ENCODE measurements at regions not wholly inside any gene's neighbourhood (a gene's known extent, or its start where the extent isn't known, plus 50 kb on each side); places are given as distances from the start of the nearest gene placed in this dataset.
"Not testable (repeated sequence)": the region's sequence is repeated elsewhere in the genome, so short reads cannot be mapped to it uniquely, and the experiment has no call there.

DNA sequence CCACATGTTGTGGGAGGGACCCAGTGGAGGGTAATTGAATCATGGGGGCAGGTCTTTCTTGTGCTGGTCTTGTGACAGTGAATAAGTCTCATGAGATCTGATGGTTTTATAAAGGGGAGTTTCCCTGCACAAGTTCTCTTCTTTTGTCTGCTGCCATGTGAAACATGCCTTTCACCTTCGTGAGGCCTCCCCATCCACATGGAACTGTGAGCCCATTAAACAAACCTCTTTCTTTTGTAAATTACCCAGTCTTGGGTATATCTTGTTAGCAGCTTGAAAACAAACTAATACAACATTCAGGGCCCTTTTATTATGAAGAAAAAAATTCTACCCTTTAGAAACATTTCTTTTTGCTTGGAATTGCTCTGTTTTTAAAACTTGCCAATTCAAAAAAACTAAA lies 285.4 kb downstream of the GJA1 start:
- not testable (repeated sequence) for H3K4me3 Mint-ChIP-seq; H3K27ac Mint-ChIP-seq; DNase-seq; H3K36me3 Mint-ChIP-seq; H3K4me1 Mint-ChIP-seq; H3K27me3 Mint-ChIP-seq (ENCODE audit: low read depth in 3 of 3)
- H3K9me3 Mint-ChIP-seq: peaks cover 5 to 18% (median 6%) of the 10 kb centered on the region in 6 donors

DNA sequence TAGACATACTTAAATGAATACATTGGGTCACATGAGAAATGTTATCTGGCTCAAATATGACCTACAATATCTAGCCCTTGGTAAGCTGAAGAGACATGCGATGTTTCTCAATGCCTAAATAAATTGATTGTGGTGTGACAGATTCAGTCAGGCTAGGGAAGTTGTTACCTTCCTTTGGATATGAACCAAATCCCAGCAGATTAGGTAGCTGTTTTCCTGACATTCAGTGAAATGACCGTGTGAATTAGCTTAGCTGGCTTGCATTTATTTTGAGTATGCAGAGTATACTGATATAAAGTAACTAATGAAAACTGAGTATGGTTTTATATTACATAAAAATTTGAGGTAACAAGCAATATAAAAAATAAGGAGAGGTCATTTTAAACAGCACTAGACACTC lies 288.2 kb downstream of the GJA1 start:
- H3K27me3 Mint-ChIP-seq (ENCODE audit: low read depth in 3 of 3): no peaks in the 10 kb centered on the region
- DNase-seq: no peak
- no peaks in the 10 kb centered on the region for H3K36me3 Mint-ChIP-seq
- no peak overlapping the region for H3K27ac Mint-ChIP-seq
- no peaks in the 10 kb centered on the region for H3K4me1 Mint-ChIP-seq
- peaks cover 0 to 12% (median 2%) of the 10 kb centered on the region in 6 donors for H3K9me3 Mint-ChIP-seq
- no peak overlapping the region for H3K4me3 Mint-ChIP-seq

DNA sequence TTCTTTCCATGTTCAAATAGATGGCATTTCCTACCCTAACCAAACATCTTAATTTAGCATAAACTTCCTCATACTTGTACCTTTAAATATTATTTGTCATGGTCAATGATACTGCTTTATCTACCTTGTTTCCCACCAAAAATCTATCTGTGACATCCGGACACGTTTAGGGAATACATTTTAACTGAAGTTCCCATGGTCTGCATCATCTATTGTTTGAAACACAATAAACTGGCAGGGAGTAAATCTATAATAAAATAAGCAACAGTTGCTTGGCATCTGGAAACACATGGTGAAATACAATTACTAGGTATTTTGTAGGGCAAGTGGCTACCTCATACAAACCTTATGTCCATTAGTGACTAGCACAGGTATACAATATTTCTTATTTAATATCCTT lies 289.1 kb downstream of the GJA1 start:
- H3K36me3 Mint-ChIP-seq: no peaks in the 10 kb centered on the region
- H3K9me3 Mint-ChIP-seq: peaks cover 0 to 18% (median 2%) of the 10 kb centered on the region in 6 donors
- no peaks in the 10 kb centered on the region for H3K4me1 Mint-ChIP-seq
- no peak overlapping the region for H3K27ac Mint-ChIP-seq
- H3K27me3 Mint-ChIP-seq (ENCODE audit: low read depth in 3 of 3): no peaks in the 10 kb centered on the region
- no peak for DNase-seq
- H3K4me3 Mint-ChIP-seq: no peak overlapping the region

DNA sequence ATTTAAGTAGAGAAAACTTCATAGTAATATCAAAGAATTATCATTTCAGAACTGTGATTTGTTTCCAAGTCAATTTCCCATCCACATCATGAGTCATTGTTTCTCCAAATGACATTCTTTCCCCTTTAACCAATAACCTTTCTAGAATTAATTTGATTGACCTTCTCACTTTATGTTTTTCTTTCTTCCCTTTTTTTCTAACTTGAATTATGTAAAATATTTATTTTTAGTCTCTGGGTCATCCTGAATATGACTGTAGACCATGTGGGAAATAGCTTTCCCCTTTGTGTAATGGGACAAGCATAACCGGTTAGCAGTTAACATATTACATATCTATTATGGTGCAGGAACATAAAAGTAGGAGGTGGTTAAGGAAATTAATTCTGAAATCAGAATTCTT lies 291.1 kb downstream of the GJA1 start:
- DNase-seq: no peak
- peaks cover 0 to 5% (median 2%) of the 10 kb centered on the region in 3 donors for H3K27me3 Mint-ChIP-seq (ENCODE audit: low read depth in 3 of 3)
- peaks cover 0 to 22% (median 9%) of the 10 kb centered on the region in 6 donors for H3K9me3 Mint-ChIP-seq
- H3K4me3 Mint-ChIP-seq: no peak overlapping the region
- H3K27ac Mint-ChIP-seq: no peak overlapping the region
- no peaks in the 10 kb centered on the region for H3K36me3 Mint-ChIP-seq
- H3K4me1 Mint-ChIP-seq: no peaks in the 10 kb centered on the region

DNA sequence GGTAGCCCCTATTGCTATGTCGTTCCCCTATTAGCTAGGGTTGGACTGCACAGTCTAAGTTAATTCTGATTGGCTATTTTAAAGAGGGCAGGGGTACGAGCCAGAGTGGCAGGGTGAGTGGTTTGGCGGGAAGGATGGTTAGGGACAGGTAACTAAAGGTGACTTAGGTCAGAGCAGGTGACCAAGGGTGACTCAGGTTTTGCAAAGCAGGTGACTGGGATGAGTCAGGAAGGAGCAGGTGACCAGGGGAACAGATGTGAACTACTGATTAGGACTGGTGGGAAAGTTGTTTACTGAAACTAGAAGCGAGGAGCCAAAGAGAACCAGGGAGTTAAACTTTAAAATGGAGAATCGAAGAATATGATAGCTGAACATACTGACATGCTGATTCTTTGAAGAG lies 295.2 kb downstream of the GJA1 start:
- Mint-ChIP-seq H3K4me3 (no peak overlapping the region), H3K27ac (no peak overlapping the region), H3K4me1 (no peaks in the 10 kb centered on the region), H3K27me3 (ENCODE audit: low read depth in 3 of 3) (peaks cover 0 to 7% (median 2%) of the 10 kb centered on the region in 3 donors), H3K9me3 (peaks cover 0 to 22% (median 8%) of the 10 kb centered on the region in 6 donors), H3K36me3 (no peaks in the 10 kb centered on the region)
- DNase-seq: no peak

DNA sequence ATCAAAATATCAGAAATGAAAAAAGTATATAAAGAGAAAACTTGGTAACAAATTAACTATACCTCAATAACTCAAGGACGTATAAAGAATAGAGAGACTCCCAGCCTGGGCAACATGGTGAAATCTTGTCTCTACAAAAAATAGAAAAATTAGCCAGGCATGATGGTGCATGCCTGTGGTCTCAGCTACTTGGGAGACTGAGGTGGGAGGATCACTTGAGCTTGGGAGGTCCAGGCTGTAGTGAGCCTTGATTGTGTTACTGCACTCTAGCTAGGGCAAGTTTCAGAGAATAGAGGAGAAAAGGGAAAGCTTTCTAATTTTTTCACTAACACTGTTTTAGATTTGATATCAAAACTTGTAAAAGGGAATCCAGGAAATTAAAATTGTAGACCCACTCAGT lies 295.9 kb downstream of the GJA1 start:
- no peaks in the 10 kb centered on the region for H3K36me3 Mint-ChIP-seq
- H3K9me3 Mint-ChIP-seq: peaks cover 0 to 22% (median 8%) of the 10 kb centered on the region in 6 donors
- no peak overlapping the region for H3K27ac Mint-ChIP-seq
- no peak overlapping the region for H3K4me3 Mint-ChIP-seq
- no peaks in the 10 kb centered on the region for H3K4me1 Mint-ChIP-seq
- no peak for DNase-seq
- H3K27me3 Mint-ChIP-seq (ENCODE audit: low read depth in 3 of 3): peaks cover 0 to 7% (median 2%) of the 10 kb centered on the region in 3 donors

DNA sequence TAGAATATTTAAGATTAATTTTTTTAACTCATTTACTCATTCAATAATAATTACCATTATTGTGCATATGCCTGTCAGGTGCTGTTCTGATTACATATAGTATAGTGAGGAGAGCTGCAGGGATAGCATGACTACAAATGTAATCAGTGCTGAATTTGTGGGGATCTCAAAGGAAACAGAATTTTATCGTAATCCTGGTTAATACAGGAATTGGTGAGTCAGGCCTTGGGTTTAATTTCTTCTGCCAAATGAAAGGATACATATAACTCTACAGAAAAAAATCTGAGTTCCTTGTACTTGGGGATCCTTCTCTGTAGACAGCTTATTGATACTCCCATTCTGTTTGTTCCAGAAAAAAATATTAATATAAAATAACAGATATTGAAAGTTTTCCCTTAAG lies 297.2 kb downstream of the GJA1 start:
- H3K36me3 Mint-ChIP-seq: no peaks in the 10 kb centered on the region
- no peak overlapping the region for H3K27ac Mint-ChIP-seq
- no peaks in the 10 kb centered on the region for H3K4me1 Mint-ChIP-seq
- no peak overlapping the region for H3K4me3 Mint-ChIP-seq
- DNase-seq: no peak
- H3K9me3 Mint-ChIP-seq: peaks cover 3 to 19% (median 11%) of the 10 kb centered on the region in 6 donors
- peaks cover 0 to 8% (median 2%) of the 10 kb centered on the region in 3 donors for H3K27me3 Mint-ChIP-seq (ENCODE audit: low read depth in 3 of 3)

DNA sequence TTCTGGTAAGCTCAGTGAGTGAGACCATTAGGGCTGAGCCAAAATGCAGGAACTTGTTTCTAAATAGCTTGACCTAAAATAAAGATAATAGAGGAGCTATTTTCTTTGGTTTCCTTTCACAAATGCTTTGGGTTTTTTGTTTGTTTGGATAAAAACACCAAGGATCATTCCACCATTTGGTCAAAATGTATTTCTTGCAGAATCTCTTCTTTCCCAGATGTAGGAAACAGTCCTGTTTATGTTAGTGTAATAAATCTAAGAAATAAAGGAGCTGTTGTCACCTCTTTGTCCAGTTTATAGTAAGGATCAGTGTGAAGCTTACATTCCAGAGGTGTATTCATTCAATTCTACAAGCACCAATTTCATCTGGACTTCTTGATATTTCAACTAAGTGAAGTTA lies 297.8 kb downstream of the GJA1 start:
- H3K4me1 Mint-ChIP-seq: no peaks in the 10 kb centered on the region
- no peak overlapping the region for H3K4me3 Mint-ChIP-seq
- peaks cover 6 to 24% (median 12%) of the 10 kb centered on the region in 6 donors for H3K9me3 Mint-ChIP-seq
- peaks cover 0 to 8% (median 2%) of the 10 kb centered on the region in 3 donors for H3K27me3 Mint-ChIP-seq (ENCODE audit: low read depth in 3 of 3)
- H3K36me3 Mint-ChIP-seq: no peaks in the 10 kb centered on the region
- H3K27ac Mint-ChIP-seq: no peak overlapping the region
- DNase-seq: no peak

DNA sequence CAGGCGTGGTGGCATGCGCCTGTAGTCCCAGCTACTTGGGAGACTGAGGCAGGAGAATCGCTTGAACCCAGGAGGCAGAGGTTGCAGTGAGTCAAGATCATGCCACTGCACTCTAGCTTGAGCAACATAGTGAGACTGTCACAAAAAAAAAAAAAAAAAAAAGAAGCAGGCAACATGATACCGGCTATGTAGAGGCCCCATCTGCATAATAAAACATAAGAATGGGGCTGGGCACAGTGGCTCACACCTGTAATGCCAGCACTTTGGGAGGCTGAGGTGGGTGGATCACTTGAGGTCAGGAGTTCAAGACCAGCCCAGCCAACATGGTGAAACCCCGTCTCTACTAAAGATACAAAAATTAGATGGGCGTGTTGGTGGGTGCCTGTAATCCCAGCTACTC lies 304.7 kb downstream of the GJA1 start:
- not testable (repeated sequence) for H3K4me1 Mint-ChIP-seq, H3K36me3 Mint-ChIP-seq

DNA sequence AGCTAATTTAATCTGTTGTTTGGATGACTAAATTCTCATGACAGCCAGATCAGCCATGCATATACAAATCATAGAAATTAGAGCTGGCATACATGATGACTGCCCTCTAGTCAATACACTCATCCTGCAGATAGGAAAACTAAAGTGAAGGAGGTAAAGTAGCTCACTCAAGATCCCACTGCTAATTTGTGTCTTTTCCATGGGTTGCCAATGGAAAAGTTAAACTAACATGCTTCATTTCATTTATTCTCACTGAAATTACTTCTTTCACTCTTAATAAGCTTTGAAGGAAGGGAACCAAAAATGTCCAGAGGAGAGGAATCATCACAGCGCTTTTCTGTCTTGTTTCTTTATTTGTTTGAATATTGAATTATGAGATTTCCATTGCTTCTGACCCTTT lies 308.2 kb downstream of the GJA1 start:
- H3K9me3 Mint-ChIP-seq: peaks cover 2 to 27% (median 6%) of the 10 kb centered on the region in 6 donors
- no peaks in the 10 kb centered on the region for H3K36me3 Mint-ChIP-seq
- H3K4me3 Mint-ChIP-seq: no peak overlapping the region
- no peak for DNase-seq
- no peaks in the 10 kb centered on the region for H3K4me1 Mint-ChIP-seq
- no peak overlapping the region for H3K27ac Mint-ChIP-seq
- peaks cover 0 to 1% (median 0%) of the 10 kb centered on the region in 3 donors for H3K27me3 Mint-ChIP-seq (ENCODE audit: low read depth in 3 of 3)

More for the DNA sequence above, 304.7 kb downstream of the GJA1 start:
- not testable (repeated sequence) for H3K27me3 Mint-ChIP-seq (ENCODE audit: low read depth in 3 of 3); H3K4me3 Mint-ChIP-seq; DNase-seq; H3K27ac Mint-ChIP-seq
- H3K9me3 Mint-ChIP-seq: peaks cover 2 to 24% (median 13%) of the 10 kb centered on the region in 6 donors

DNA sequence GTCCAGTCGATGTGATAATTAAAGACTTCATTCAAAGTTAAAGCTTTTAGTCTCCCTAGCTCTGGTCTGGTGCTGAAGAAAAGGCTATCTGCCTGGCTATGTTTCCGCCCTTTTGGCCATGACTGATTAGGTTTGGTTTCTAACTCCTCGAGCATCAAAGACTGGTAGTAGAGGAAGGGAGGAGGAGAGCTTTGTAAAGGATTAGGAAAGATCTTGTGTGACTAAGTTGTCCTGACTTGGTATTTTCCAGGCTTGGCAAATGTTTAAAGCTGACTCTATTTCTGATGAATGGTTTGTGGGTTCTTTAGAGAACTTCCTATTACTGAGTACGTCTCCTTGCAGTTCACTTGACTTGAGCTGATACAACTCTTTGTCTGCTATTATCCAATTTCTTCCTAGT lies 312.9 kb downstream of the GJA1 start:
- Mint-ChIP-seq H3K36me3 (no peaks in the 10 kb centered on the region), H3K4me1 (no peaks in the 10 kb centered on the region), H3K4me3 (no peak overlapping the region), H3K9me3 (peaks cover 0 to 29% (median 7%) of the 10 kb centered on the region in 6 donors), H3K27ac (no peak overlapping the region), H3K27me3 (ENCODE audit: low read depth in 3 of 3) (peaks cover 0 to 1% (median 0%) of the 10 kb centered on the region in 3 donors)
- DNase-seq: no peak

DNA sequence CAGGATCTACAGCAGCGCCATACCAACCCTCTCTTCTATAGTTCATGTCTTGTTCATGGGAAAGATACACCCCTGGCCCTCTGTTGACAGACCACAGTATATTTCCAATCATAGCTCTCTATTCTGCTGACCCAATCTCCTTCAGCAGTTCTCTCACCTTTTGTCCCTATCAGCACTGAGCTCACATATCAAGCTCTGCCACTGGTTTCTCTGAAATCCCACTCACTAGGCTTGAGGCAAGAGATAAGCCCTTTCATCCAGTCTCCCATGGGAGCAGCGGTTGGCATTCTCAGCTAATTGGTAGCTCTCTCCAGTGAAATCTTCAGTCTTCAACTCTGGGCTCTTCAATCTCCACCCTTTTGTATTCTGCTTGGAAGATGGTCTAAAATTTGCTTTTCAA lies 313.4 kb downstream of the GJA1 start:
- no peaks in the 10 kb centered on the region for H3K36me3 Mint-ChIP-seq
- no peak for DNase-seq

DNA sequence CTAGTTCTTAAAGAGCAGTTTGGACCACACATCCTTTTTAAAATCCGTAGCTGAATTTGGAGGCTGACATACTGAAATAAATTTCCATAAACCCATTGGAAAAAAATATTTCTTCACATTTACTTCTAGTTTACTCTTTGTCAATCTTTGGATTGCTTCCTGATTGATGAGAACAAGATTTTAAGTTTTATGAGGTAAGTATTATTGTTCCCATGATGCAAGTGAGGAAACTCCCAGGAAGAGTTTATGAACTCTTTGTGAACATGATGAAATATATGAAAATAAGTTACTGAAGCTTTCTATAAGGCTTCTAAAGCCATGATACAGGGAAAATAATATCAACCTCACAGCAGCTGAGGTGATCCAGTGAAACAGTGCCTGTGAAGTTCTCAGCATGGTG lies 320.0 kb downstream of the GJA1 start:
- Mint-ChIP-seq H3K27ac (no peak overlapping the region), H3K4me1 (no peaks in the 10 kb centered on the region), H3K36me3 (no peaks in the 10 kb centered on the region), H3K9me3 (peaks cover 4 to 9% (median 6%) of the 10 kb centered on the region in 6 donors), H3K27me3 (ENCODE audit: low read depth in 3 of 3) (peaks cover 0 to 2% (median 0%) of the 10 kb centered on the region in 3 donors), H3K4me3 (no peak overlapping the region)
- no peak for DNase-seq

More for the DNA sequence above, 313.4 kb downstream of the GJA1 start:
- Mint-ChIP-seq H3K27me3 (ENCODE audit: low read depth in 3 of 3) (peaks cover 0 to 1% (median 0%) of the 10 kb centered on the region in 3 donors), H3K4me1 (no peaks in the 10 kb centered on the region), H3K9me3 (peaks cover 0 to 24% (median 6%) of the 10 kb centered on the region in 6 donors), H3K4me3 (no peak overlapping the region), H3K27ac (no peak overlapping the region)

DNA sequence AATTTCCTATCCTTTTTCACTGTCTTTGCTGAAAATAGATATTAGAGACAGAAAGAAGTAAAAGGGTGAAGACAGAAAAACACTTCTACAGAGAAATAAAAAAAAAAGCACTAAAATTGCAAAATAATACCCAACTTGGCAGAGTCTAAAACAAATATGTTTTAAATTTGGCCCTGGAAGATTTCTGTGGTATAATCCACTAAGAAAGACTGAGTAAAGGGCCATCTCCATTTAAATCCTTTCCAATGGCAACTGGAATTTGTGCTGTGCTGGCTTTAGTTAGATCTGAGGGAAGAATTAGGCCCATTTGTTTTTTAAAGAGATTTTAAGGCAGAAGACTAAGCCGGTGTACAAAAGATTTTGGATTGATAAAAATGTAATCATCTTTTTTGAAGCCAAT lies 321.2 kb downstream of the GJA1 start:
- no peaks in the 10 kb centered on the region for H3K4me1 Mint-ChIP-seq
- H3K27me3 Mint-ChIP-seq (ENCODE audit: low read depth in 3 of 3): peaks cover 0 to 2% (median 0%) of the 10 kb centered on the region in 3 donors
- H3K36me3 Mint-ChIP-seq: no peaks in the 10 kb centered on the region
- DNase-seq: no peak
- no peak overlapping the region for H3K4me3 Mint-ChIP-seq
- H3K9me3 Mint-ChIP-seq: peaks cover 4 to 12% (median 6%) of the 10 kb centered on the region in 6 donors
- H3K27ac Mint-ChIP-seq: no peak overlapping the region

DNA sequence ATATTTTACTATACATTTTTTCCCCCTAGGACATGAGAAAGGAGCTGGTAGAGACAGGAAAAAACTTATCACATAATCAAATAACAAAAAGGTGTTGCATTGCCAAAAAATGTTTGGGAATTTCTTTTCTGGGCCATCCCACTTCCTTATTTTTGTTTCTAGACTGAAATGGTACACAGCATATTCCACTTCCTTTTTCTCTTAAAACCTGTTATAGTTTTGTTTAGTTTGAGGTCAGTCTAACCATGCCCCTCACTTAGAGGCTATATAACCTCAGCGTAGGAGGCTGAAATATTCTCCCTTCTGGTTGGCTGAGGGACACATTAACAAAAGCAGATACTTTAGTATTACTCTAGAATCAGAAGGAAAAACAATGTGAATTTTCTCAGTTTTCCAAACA lies 323.9 kb downstream of the GJA1 start:
- peaks cover 0 to 5% (median 0%) of the 10 kb centered on the region in 3 donors for H3K27me3 Mint-ChIP-seq (ENCODE audit: low read depth in 3 of 3)
- no peak overlapping the region for H3K4me3 Mint-ChIP-seq
- no peaks in the 10 kb centered on the region for H3K36me3 Mint-ChIP-seq
- peaks cover 0 to 16% (median 7%) of the 10 kb centered on the region in 6 donors for H3K9me3 Mint-ChIP-seq
- no peaks in the 10 kb centered on the region for H3K4me1 Mint-ChIP-seq
- no peak overlapping the region for H3K27ac Mint-ChIP-seq
- DNase-seq: no peak

Data from immature natural killer cell (primary cell).